ENCODE measurements at regions not wholly inside any gene's neighbourhood (a gene's known extent, or its start where the extent isn't known, plus 50 kb on each side); places are given as distances from the start of the nearest gene placed in this dataset.
A peak's percentile ranks its signal among the peaks of the same experiment; 100 is the strongest.
"Not testable (repeated sequence)": the region's sequence is repeated elsewhere in the genome, so short reads cannot be mapped to it uniquely, and the experiment has no call there.

- not testable (repeated sequence) for DNase-seq
Measured at GRCh38 chr1:78203410-78203982, 157.7 kb downstream of the GIPC2 start.

GRCh38 chr1:78210175-78210574 is 164.4 kb downstream of the GIPC2 start:
- DNase-seq, result no peak

DNA sequence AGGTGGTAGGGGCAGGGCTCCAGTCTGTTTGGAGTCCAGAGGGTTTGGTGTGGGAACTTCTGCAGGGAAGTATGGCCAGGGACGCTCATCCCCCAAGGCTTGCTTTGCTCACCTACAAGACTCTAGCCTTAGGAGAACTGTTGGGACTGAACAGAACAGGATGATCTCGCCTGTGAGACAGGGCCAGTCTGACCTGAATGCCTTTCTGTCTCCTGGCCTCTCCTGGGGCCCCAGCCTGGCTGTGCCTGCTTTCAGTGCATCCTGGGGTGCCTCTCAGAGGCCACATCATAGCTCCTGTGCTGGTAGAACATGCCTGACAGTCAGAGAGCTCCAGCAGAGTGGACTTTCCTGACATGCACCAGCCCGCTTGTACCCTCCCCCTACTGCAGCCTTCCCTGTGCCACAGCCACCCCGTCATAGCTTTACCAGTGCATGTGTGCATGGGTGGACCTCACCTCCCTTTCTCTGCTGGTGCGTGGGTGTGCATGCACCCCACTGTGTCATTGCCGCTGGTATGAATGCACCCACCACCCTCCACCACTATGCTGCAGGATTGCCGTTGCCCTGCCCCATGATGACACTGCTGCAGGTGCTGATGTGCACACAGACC is 165.8 kb downstream of the GIPC2 start:
- no peak for DNase-seq

GRCh38 chr1:78214334-78214733 is 168.6 kb downstream of the GIPC2 start:
- DNase-seq, result no peak

DNA sequence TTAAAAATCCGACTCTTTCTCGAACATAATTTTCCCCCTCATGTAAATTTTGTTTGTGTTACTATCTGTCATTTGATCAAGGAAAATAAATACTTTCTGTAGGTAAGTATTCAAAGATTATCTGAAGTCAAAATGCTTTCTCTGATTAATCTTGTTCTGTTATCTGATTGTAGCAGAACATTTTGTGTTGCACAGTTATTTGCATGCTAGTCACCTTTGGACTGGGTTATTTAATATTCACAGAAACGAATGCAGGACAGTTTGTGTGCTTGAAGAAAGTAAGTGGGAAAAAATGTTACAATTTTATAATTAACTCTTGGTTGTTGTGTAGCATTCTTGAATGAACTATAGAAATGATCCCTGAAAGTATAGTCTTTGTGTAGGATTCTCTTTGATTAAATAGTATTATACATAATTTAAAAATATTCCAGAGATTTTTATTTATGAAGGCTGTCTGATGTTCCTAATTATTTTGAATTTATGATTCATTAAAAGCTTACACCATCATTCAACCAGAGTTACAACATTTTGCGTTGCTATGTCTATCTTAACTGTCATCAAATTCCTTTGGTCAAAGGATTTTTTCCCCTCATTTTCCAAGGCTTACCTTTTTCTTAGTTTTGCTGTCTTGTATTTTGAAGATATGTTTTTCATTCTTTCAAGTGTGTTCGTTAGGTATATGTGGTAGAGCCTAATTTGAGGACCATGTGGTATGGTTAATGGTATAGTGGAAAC is 176.6 kb downstream of the GIPC2 start:
- no peak for DNase-seq

DNA sequence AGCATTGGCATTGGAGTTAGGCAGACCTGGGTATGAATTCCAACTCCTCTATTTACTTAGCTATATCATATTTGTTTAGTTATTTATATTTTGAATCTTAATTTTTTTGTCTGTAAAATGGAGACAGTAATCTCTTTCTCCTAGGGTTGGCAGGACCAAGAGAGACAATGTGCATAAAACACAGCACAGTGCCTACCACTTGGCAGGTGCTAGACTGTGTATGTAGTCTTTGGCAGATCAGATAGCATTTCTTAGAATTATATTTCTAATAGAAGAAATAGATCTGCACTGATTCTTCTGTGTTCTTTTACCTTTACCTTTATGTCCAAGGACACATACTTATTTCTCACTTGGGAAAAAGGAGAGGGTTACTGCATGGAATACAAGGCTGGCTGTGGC is 177.2 kb downstream of the GIPC2 start:
- no peak for DNase-seq

DNA sequence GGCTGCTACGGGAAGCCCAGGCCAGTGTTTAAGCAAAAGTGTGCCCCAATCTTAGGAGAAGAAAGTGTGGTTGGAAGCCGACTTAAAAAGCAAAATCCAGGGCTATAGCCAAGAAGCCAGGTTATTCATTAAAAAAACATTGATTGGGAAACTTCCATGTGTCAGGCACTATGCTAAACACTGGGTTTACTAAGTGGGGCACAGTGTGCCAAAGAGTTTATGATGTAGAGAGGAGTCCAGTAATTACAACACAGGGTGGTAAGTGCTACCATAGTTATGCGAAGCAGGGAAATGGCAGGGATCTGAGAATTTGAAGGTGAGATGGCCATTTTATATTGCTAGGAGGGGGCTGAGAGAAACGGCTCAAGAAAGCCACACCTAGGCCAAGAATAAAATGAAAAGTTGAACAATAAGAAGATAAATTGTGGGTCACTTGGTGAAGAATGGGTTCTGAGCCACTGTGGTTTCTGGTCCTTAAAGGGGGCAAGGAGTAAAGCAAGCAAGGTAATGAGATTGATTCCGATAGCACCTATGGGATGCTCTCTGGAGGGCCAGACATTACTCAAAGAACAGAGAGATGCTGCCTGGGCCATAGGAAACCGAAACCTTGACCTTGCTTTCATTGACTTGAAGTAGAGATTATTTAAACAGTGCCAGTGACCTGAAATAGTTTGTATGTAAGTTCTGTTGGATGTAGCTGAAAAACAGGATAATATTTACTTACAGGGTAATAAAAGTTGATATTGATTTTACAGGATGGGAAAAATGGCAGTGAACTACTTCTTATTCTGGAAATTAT is 177.8 kb downstream of the GIPC2 start:
- DNase-seq, result no peak

DNA sequence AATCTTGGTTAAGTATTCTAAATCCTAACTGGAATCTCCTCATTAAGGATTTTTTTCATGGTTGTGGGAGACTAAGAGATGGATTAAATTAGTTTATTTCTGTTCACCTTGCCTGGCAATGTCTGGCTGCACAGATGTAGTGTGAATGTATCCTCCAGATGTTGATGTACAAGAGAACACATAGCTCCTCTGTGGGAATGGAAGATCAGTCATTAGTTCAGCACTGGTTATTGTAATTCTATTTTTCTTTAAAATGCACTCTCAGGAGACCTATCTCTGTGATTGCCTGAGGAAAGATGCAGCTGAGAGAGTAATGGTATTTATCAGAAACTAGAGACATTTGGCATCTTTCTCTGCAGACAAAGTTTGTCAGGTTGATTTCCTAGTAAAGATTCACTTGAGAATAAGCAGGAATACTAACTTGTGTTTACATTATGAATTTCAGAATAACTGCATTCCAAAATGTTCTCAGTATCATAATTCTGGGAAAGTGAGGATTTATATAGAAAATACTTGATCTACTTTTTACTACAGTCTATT is 178.6 kb downstream of the GIPC2 start:
- DNase-seq, result peak; percentile 40

DNA sequence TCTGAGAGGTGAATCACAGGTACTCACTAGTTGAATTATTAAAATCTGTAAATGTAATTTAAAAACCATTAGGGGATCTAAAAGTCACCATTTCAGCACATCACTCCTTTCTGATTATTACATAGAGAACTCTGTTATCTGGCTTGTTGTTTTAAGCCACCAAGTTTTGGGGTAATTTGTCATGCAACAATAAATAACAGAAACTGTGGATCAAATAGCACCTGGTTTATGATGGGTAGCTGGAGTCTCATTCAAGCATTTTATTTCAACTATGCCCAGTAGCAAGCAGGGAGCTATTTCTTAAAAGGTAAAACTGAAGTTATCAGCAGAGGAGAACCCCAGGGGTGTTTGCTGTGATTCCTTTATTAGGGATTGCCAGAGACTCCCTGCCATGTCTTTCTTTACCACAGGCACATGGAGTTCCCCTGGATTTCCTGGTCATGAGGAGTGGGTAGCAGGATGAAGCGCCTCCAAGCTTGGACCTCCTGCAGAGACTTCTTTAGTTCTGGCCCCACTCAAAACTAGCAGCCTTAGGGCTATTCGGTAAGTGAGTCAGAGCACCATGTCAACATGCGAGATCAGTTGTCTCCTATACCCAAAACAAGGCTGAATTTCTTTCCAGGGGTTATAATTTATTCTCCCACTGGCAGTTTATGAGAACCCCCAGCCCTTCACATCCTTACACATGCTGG is 179.2 kb downstream of the GIPC2 start:
- DNase-seq, result no peak

GRCh38 chr1:78226784-78227183 is 181.0 kb downstream of the GIPC2 start:
- no peak for DNase-seq

GRCh38 chr1:78227705-78228635 is 182.2 kb downstream of the GIPC2 start:
- DNase-seq, result no peak

- peak; percentile 13 for DNase-seq
Measured at GRCh38 chr1:78229344-78229743, 183.6 kb downstream of the GIPC2 start.

- no peak for DNase-seq
Measured at GRCh38 chr1:78231477-78231876, 185.7 kb downstream of the GIPC2 start.

DNA sequence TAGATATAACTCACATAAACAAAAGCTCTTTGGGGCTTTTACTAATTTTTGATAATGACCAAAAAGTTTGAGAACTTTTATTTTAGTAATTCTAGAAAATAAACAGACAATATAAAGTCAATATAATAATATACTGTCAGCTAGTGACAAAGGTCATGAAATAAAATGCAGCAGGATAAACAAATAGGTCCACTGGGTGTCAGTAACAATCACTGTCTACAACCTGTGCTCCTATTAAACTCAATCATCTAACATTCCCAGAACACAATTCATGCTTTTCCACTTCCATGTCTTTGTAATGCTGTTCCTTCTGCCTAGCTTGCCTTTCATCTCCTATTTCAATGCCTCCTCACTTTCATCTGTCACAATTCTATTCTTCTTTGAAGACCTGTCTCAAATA is 186.1 kb downstream of the GIPC2 start:
- DNase-seq, result no peak

DNA sequence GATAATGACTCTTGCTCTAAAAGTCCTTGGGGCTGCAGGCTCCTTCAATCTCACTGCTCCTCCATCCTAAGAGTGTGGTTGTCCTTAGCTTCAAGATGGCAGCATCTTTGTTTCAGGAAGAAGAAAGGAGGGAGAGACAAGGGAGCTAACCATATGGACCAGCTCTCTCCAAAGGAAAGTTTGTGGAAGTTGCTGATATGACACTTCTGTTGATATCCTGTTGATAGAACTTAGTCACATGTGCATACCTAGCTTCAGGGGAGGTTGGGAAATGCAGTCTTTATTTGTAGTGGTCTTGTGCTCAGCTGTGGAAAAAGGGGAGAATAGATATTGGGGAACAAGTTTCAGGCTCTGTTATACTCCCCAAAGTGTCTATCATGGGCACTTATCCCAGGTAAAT is 186.9 kb downstream of the GIPC2 start:
- no peak for DNase-seq

DNA sequence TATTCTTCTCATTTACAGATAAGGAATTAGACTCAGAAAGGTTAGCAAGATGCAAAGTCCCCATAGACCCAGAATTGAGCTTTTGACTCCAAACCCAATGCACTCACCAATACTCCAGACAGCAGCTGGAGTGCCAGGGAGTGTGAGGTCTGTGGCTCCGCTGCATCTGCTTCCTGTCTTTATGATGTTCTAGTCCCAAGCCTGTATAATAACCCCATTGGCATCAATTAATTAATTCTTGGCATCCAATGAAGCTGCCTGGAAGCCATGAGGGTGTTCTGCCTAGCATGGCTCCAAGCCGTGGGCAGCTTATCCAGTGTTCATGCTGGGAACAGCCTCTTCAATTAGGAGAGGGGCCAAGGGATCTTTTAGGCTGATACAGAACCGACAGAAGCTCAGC is 188.7 kb downstream of the GIPC2 start:
- no peak for DNase-seq

- no peak for DNase-seq
Measured at GRCh38 chr1:78236716-78237115, 190.9 kb downstream of the GIPC2 start.

DNA sequence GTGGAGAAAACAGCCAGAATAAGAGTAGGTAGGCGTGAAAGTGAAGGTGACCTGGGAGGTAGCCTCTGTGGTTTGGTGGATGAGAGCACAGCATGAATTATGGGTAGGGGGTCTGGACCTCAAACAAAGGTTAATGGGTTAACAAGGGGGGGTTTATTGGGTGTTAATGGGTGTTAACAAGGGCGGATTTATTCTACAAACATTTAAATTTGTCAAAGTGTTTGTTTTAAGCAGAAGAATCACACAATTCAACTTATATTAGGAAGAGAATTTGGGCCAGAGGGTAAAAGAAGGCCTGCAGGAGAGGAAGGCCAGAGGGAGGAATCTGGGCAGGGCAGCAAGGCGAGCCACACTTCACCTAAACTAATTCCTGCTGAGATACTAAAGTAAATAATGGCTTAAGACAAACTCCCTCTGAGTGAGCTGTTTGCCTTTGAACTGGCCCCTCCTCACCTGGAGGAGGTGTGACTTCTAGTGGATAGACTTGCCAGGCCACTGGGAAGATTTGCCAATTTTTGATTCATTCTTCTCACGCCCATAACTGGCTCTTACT is 191.7 kb downstream of the GIPC2 start:
- DNase-seq, result no peak

DNA sequence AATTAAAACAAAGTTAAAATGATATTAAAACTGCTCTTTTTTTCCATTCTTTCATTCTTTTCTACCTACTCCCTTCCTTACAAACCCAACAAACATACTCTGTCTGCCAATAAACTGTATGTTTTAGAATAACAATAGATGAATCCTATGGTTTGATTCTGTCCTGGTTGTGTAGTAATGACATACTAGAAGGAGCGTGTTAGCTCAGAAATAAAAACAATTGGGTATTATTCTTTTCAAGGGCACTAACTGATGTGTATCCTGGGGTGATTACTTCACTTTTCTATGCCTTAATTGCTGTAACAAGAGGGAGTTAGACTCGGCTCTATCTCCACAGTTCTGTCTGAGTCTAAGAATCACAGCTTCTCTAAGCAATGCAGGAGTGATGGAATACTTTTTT is 194.4 kb downstream of the GIPC2 start:
- no peak for DNase-seq

- DNase-seq, result no peak
Measured at GRCh38 chr1:78240755-78241154, 195.0 kb downstream of the GIPC2 start.

GRCh38 chr1:78247079-78247478 is 201.3 kb downstream of the GIPC2 start:
- DNase-seq, result no peak

All from skin of body (tissue), 1 donor.